ENCODE measurements at regions not wholly inside any gene's neighbourhood (a gene's known extent, or its start where the extent isn't known, plus 50 kb on each side); places are given as distances from the start of the nearest gene placed in this dataset.

- Histone ChIP-seq H3K27me3 (no peaks in the 10 kb centered on the region), H3K4me3 (no peak overlapping the region), H3K27ac (no peak overlapping the region), H3K36me3 (no peaks in the 10 kb centered on the region), H3K4me1 (peaks cover 0 to 17% (median 15%) of the 10 kb centered on the region in 4 donors), H3K9me3 (no peaks in the 10 kb centered on the region)
- intact Hi-C loops (cut with DNase I; ENCODE audit: low total_unique reads), result loop anchor here (10.0 kb wide), 1 partner anchor 56 kb away; no protein-coding TSS in a partner anchor
- TF ChIP-seq, protein P1, sequence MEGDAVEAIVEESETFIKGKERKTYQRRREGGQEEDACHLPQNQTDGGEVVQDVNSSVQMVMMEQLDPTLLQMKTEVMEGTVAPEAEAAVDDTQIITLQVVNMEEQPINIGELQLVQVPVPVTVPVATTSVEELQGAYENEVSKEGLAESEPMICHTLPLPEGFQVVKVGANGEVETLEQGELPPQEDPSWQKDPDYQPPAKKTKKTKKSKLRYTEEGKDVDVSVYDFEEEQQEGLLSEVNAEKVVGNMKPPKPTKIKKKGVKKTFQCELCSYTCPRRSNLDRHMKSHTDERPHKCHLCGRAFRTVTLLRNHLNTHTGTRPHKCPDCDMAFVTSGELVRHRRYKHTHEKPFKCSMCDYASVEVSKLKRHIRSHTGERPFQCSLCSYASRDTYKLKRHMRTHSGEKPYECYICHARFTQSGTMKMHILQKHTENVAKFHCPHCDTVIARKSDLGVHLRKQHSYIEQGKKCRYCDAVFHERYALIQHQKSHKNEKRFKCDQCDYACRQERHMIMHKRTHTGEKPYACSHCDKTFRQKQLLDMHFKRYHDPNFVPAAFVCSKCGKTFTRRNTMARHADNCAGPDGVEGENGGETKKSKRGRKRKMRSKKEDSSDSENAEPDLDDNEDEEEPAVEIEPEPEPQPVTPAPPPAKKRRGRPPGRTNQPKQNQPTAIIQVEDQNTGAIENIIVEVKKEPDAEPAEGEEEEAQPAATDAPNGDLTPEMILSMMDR (IDR thresholded peaks at IDR 0.05), result no peak
- no peak for DNase-seq
Observed at GRCh38 chr9:38298503-38298902, 94.0 kb upstream of the ALDH1B1 start.

DNA sequence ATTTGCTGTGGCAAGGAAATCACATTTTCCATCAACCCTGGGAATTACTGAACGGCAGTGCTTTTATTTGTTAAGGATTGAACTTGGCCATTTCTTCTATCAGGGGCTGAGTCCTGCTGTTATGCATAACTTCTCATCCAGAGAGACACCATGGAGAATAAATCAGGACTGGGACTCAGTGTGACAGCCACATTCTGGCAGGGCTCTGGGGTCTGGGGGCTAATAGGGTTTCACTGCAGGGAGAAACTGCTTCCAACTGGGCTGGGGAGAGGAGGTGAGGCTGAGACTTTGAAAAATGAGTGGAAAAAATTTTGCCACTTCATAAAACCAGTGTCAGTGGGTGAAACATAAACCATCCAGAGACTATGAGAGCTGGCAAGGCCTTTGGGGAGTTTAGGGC, 95.7 kb upstream of the ALDH1B1 start:
- Histone ChIP-seq H3K4me3 (no peak overlapping the region), H3K27me3 (no peaks in the 10 kb centered on the region), H3K36me3 (no peaks in the 10 kb centered on the region), H3K27ac (no peak overlapping the region), H3K4me1 (peaks cover 0 to 24% (median 16%) of the 10 kb centered on the region in 4 donors), H3K9me3 (no peaks in the 10 kb centered on the region)
- intact Hi-C loops (cut with DNase I; ENCODE audit: low total_unique reads), result loop anchor here (10.0 kb wide), 1 partner anchor 58 kb away; no protein-coding TSS in a partner anchor
- no peak for DNase-seq
- TF ChIP-seq, protein P1 (IDR thresholded peaks at IDR 0.05), result no peak

GRCh38 chr9:38295764-38296163, 96.7 kb upstream of the ALDH1B1 start:
- no peaks in the 10 kb centered on the region for H3K9me3 ChIP-seq
- intact Hi-C loops (cut with DNase I; ENCODE audit: low total_unique reads), result loop anchor here (10.0 kb wide), 1 partner anchor 59 kb away; no protein-coding TSS in a partner anchor
- TF ChIP-seq, protein P1 (IDR thresholded peaks at IDR 0.05), result no peak

GRCh38 chr9:38294220-38294960, 98.1 kb upstream of the ALDH1B1 start:
- TF ChIP-seq, protein P1 (IDR thresholded peaks at IDR 0.05), result no peak
- no peak overlapping the region for H3K4me3 ChIP-seq
- no peaks in the 10 kb centered on the region for H3K9me3 ChIP-seq
- peaks cover 0 to 24% (median 16%) of the 10 kb centered on the region in 4 donors for H3K4me1 ChIP-seq
- intact Hi-C loops (cut with DNase I; ENCODE audit: low total_unique reads), result loop anchor here (10.0 kb wide), 1 partner anchor 60 kb away; no protein-coding TSS in a partner anchor
- no peaks in the 10 kb centered on the region for H3K27me3 ChIP-seq
- peak in 1 of 2 donors; percentile 31 for DNase-seq
- H3K27ac ChIP-seq, result peak overlapping the region; percentile 32 to 51
- no peaks in the 10 kb centered on the region for H3K36me3 ChIP-seq

More at GRCh38 chr9:38295764-38296163, 96.7 kb upstream of the ALDH1B1 start:
- DNase-seq, result no peak
- Histone ChIP-seq H3K27ac (no peak overlapping the region), H3K4me3 (no peak overlapping the region), H3K27me3 (no peaks in the 10 kb centered on the region), H3K36me3 (no peaks in the 10 kb centered on the region), H3K4me1 (peaks cover 0 to 24% (median 16%) of the 10 kb centered on the region in 4 donors)

GRCh38 chr9:38293022-38293421, 99.5 kb upstream of the ALDH1B1 start:
- no peaks in the 10 kb centered on the region for H3K27me3 ChIP-seq
- H3K27ac ChIP-seq, result no peak overlapping the region
- no peaks in the 10 kb centered on the region for H3K36me3 ChIP-seq
- no peaks in the 10 kb centered on the region for H3K9me3 ChIP-seq
- intact Hi-C loops (cut with DNase I; ENCODE audit: low total_unique reads), result loop anchor here (10.0 kb wide), 1 partner anchor 62 kb away; no protein-coding TSS in a partner anchor
- H3K4me1 ChIP-seq, result peaks cover 0 to 24% (median 16%) of the 10 kb centered on the region in 4 donors
- no peak overlapping the region for H3K4me3 ChIP-seq
- TF ChIP-seq, protein P1 (IDR thresholded peaks at IDR 0.05), result no peak
- no peak for DNase-seq

Measured in tibial artery (tissue), 4 donors.